ENCODE measurements at regions not wholly inside any gene's neighbourhood (a gene's known extent, or its start where the extent isn't known, plus 50 kb on each side); places are given as distances from the start of the nearest gene placed in this dataset.

DNA sequence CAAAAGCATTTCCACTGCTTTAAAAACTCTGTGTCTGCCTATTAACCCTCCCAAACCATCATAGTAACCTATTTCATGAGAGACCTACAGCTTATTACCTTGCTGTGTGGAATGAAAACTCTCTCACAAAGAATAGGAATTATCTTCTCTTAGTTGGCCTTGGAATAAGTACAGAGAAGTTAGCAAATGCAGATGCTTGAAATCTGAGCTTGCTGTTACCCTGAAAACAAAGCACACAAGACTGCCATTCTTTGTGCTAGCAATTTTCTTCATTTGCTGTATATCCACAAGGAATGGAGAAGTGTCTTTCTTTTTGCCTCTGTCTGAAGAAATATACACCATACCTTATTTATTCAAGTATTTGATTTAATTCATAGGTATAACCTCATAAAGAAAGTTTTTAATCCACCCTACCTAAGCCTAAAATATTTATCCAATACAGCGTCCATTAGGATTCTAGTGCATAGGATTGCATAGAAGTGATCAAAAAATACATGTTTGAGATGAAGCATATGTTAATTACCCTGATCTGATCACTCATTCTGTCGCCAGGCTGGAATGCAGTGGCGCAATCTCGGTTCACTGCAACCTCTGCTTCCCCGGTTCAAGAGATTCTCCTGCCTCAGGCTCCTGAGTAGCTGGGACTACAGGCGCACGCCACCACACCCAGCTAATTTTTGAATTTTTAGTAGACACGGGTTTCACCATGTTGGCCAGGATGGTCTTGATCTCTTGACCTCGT lies 451.1 kb downstream of the LTN1 start:
- Mint-ChIP-seq H3K4me1 (no peaks in the 10 kb centered on the region), H3K27ac (no peak overlapping the region), H3K27me3 (ENCODE audit: low read depth) (no peaks in the 10 kb centered on the region), H3K9me3 (peaks cover 21% of the 10 kb centered on the region), H3K4me3 (no peak overlapping the region), H3K36me3 (peaks cover 2% of the 10 kb centered on the region)
- TF ChIP-seq, protein P1, sequence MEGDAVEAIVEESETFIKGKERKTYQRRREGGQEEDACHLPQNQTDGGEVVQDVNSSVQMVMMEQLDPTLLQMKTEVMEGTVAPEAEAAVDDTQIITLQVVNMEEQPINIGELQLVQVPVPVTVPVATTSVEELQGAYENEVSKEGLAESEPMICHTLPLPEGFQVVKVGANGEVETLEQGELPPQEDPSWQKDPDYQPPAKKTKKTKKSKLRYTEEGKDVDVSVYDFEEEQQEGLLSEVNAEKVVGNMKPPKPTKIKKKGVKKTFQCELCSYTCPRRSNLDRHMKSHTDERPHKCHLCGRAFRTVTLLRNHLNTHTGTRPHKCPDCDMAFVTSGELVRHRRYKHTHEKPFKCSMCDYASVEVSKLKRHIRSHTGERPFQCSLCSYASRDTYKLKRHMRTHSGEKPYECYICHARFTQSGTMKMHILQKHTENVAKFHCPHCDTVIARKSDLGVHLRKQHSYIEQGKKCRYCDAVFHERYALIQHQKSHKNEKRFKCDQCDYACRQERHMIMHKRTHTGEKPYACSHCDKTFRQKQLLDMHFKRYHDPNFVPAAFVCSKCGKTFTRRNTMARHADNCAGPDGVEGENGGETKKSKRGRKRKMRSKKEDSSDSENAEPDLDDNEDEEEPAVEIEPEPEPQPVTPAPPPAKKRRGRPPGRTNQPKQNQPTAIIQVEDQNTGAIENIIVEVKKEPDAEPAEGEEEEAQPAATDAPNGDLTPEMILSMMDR (IDR thresholded peaks at IDR 0.05; ENCODE audit: unreplicated experiment) = no peak
- no peak for DNase-seq (ENCODE audit: low spot score in 2 of 2, unreplicated experiment in 2 of 2)

DNA sequence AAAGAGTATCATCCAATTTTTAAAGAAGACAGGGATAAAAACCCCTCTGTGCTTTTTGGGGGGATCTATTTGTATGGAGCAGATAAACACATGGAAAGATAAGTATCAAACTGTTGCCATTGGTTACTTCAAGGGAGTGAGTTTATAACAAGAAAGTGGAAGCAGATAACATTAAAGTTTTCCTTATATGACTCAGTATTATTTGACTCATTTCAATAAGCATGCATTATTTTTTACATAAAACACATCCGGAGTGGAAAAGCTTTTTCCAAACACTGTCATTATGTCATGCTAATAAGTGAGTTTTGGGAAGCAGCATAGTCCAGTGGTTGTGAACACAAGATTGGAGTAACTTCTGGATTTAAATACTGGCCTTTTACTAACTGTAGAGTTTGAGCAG lies 452.2 kb downstream of the LTN1 start:
- TF ChIP-seq, protein P1 (IDR thresholded peaks at IDR 0.05; ENCODE audit: unreplicated experiment) = no peak
- peaks cover 2% of the 10 kb centered on the region for H3K36me3 Mint-ChIP-seq
- no peak overlapping the region for H3K27ac Mint-ChIP-seq
- H3K9me3 Mint-ChIP-seq = peaks cover 17% of the 10 kb centered on the region
- H3K4me3 Mint-ChIP-seq = no peak overlapping the region
- no peak for DNase-seq (ENCODE audit: low spot score in 2 of 2, unreplicated experiment in 2 of 2)
- no peaks in the 10 kb centered on the region for H3K27me3 Mint-ChIP-seq (ENCODE audit: low read depth)
- no peaks in the 10 kb centered on the region for H3K4me1 Mint-ChIP-seq

DNA sequence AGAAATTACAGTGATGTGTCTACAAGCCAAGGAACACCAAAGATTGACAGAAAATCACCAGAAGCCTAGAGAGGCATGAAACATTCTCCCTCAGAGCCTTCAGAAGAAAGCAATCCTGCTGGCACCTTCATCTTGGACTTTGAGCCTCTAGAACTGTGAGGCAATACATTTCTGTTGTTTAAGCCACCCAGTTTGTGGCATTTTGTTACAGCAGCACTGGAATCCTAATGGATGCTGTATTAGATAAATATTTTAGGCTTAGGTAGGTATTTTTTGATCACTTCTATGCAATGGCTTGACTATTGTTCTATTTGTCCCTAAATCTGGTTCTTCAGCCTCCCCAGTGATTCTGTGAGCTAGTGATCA lies 453.1 kb downstream of the LTN1 start:
- no peaks in the 10 kb centered on the region for H3K27me3 Mint-ChIP-seq (ENCODE audit: low read depth)
- H3K4me3 Mint-ChIP-seq = no peak overlapping the region
- peaks cover 16% of the 10 kb centered on the region for H3K9me3 Mint-ChIP-seq
- no peak overlapping the region for H3K27ac Mint-ChIP-seq
- DNase-seq (ENCODE audit: low spot score in 2 of 2, unreplicated experiment in 2 of 2) = no peak
- H3K36me3 Mint-ChIP-seq = peaks cover 2% of the 10 kb centered on the region
- peaks cover 5% of the 10 kb centered on the region for H3K4me1 Mint-ChIP-seq
- TF ChIP-seq, protein P1 (IDR thresholded peaks at IDR 0.05; ENCODE audit: unreplicated experiment) = no peak

DNA sequence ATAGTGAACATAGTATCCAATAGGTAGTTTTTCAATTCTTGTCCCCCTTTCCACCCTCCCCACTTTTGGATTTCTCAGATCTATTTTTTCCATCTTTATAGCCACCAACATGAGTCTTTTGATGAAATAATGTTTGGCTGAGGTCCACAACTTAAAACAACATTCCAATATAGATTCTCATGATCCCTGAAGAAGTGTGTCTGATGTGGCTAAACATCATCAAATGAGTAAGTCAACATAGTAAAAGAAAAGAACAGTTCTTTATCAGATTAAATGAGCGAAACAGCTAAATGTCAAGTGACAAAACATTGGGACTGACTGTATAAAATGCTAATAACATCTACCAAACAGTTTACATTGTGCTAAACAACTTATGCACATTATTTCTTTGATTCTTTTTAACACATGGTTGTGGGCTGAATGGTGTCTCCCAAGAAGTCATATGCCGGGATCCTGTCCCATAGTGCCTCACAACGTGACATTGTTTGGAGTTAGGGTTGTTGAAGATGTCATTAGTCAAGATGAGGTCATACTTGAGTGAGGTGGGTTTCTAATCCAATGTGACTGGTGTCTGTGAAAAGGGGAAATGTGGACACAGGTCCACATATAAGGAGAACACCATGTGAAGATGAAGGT lies 453.6 kb downstream of the LTN1 start:
- peaks cover 16% of the 10 kb centered on the region for H3K9me3 Mint-ChIP-seq
- H3K27ac Mint-ChIP-seq = no peak overlapping the region
- no peaks in the 10 kb centered on the region for H3K27me3 Mint-ChIP-seq (ENCODE audit: low read depth)
- TF ChIP-seq, protein P1 (IDR thresholded peaks at IDR 0.05; ENCODE audit: unreplicated experiment) = no peak
- H3K36me3 Mint-ChIP-seq = peaks cover 2% of the 10 kb centered on the region
- no peak overlapping the region for H3K4me3 Mint-ChIP-seq
- no peak for DNase-seq (ENCODE audit: low spot score in 2 of 2, unreplicated experiment in 2 of 2)
- H3K4me1 Mint-ChIP-seq = peaks cover 5% of the 10 kb centered on the region

DNA sequence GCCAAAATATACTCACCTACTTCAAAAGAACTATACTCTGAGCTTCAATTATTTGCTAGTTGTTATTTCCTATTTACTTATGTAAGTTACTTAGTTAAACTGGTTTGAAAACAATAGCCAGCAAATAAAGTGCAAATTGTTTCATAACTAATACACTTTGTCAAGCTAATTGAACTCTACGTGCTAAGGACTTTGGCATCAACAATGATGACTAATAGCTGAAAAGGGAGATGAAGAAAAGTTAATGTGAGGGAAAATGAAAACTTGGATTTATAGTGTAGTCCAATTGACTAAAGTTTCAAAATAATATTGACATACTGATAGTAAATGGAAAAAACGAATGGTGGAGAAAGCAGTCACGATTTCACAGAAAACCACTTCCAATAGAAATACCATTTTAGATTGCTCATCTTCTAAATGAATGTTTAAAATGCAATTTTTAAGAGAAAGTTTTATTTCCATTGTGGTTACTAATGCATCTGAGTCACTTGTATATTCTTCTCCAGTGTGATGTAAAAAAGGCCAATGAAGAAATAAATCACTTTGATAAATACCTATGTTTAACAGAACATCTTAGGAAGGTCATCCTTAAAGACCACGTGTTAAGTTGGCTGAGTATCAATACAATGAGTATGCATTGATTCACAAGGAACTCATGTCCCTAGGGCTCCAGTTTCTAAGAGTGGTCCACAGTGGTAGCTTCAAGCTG lies 455.2 kb downstream of the LTN1 start:
- TF ChIP-seq, protein P1 (IDR thresholded peaks at IDR 0.05; ENCODE audit: unreplicated experiment) = no peak
- peaks cover 8% of the 10 kb centered on the region for H3K9me3 Mint-ChIP-seq
- peaks cover 5% of the 10 kb centered on the region for H3K4me1 Mint-ChIP-seq
- H3K27ac Mint-ChIP-seq = no peak overlapping the region
- H3K36me3 Mint-ChIP-seq = peaks cover 2% of the 10 kb centered on the region
- no peak for DNase-seq (ENCODE audit: low spot score in 2 of 2, unreplicated experiment in 2 of 2)
- no peaks in the 10 kb centered on the region for H3K27me3 Mint-ChIP-seq (ENCODE audit: low read depth)
- H3K4me3 Mint-ChIP-seq = no peak overlapping the region

Measured in mesothelial cell of epicardium (in vitro differentiated cells).